Psoas muscle (tissue), 7 donors: ENCODE measurements at regions not wholly inside any gene's neighbourhood (a gene's known extent, or its start where the extent isn't known, plus 50 kb on each side); places are given as distances from the start of the nearest gene placed in this dataset.

Source experiments
- ATAC-seq, 4 donors: fragments of 200-7000 bp; cut with Tn5 transposase; one replicate each; pipeline ENCODE4 v1.9.1; 2020; ENCODE audit warnings: moderate library complexity in 3 of 4, mild to moderate bottlenecking in 2 of 4
- DNase-seq, 2 donors: peaks; one replicate each; pipeline ENCODE4 v3.0.0-alpha.2; 2020
- H3K27ac ChIP-seq: fragments of 200-600 bp; one replicate; pipeline ENCODE4 v1.8.0; 2022
- H3K27me3 ChIP-seq, 3 donors: fragments of 200-600 bp in 1 of 3; one replicate each; pipeline versions ENCODE4 v1.6.1 to v1.8.0; 2013 to 2022; ENCODE audit warnings: low read length in 2 of 3, mild to moderate bottlenecking in 2 of 3, moderate library complexity in 1 of 3; ENCODE audit not compliant: insufficient read depth in 3 of 3
- H3K36me3 ChIP-seq, 2 donors: fragments of 200-600 bp in 1 of 2; one replicate each; pipeline versions ENCODE4 v1.6.1 to v1.8.0; 2013 to 2022; ENCODE audit warnings: low read depth in 1 of 2, mild to moderate bottlenecking in 1 of 2, moderate library complexity in 1 of 2; ENCODE audit not compliant: insufficient read depth in 1 of 2
- H3K4me1 ChIP-seq: fragments of 200-600 bp; one replicate; pipeline ENCODE4 v1.8.0; 2022
- H3K4me3 ChIP-seq: fragments of 200-600 bp; one replicate; pipeline ENCODE4 v1.8.0; 2022; ENCODE audit warnings: mild to moderate bottlenecking
- H3K9me3 ChIP-seq: fragments of 200-600 bp; one replicate; pipeline ENCODE4 v1.8.0; 2022
- CTCF ChIP-seq: fragments of 200-600 bp; IDR thresholded peaks from one replicate; pipeline ENCODE4 v1.8.0; 2022; ENCODE audit warnings: antibody characterized with exemption
- WGBS, 3 donors: extraction: QIAGEN DNeasy Blood & Tissue Kit; methylation state at CpG; one replicate each; pipeline versions ENCODE4 v1.1.6 to v1.1.7; 2013; 5-methylcytosine and 5-hydroxymethylcytosine counted together
- intact Hi-C, 2 donors: fragments of 100-400 bp; cut with DNase I; formaldehyde crosslinking; loops; one replicate each; pipeline versions ENCODE4 v1.11.0 to v1.14.2; 2022
- donor health status: healthy with polysubstance abuse.
- donor health status: DM: no; HTN: no; CAD: no; lungs with moderate emphysema.
- donor health status: Bipolar disorder and iron deficiency.
- donor health status: healthy.
- donor health status: DM: yes; HTN: yes; CAD: no.
- donor health status: DM: no; HTN: no; CAD: no.
- donor health status: DM: yes; HTN: yes; CAD: no.

DNA sequence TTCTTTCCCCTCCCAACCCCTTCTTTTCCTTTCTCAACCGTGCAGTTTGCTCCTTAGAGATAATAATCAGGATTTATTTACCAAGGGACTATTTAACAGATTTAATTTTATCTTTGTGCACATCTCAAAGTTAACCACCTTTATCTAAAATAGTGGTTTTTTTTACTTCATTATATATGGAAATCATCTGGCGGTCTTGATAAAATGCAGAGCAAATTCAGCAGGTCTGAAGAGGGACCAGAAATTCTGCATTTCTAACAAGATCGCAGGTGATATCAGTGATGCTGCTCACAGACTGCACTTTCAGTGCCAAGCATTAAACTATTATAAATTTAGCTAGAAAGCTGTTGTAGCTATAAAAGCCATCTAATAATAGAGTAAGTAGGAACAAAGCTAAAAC, 83.4 kb upstream of the NEGR1 start:
- DNase-seq (no peak), ATAC-seq (no peak)
- Histone ChIP-seq H3K9me3 (no peaks in the 10 kb centered on the region), H3K36me3 (no peaks in the 10 kb centered on the region), H3K4me1 (no peaks in the 10 kb centered on the region), H3K27me3 (no peaks in the 10 kb centered on the region), H3K4me3 (no peak overlapping the region), H3K27ac (no peak overlapping the region)
- 84 to 87% (median 85%) methylated on average over 3 of the region's 3 CpGs for WGBS, 3 donors
- TF ChIP-seq CTCF, result no peak
- intact Hi-C loops, result no loop called here

DNA sequence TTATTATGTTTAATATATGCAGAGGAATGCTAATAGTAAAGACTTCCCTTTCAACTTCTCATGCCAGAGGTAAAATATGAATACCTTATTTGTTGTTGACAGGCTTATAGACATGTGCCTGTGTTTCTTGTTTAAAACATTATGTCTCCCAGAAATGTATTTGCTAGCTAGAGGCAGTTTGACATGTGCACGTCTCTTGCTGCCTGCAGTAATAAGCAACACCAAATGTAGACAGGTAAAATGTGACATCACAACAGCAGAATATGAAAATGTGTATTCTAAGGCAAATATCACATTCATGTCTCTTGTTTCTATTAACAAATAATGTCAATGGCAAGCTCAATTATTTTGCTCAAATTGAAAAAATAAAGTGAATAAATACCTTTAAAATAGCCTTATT, 80.2 kb upstream of the NEGR1 start:
- Histone ChIP-seq H3K4me3 (no peak overlapping the region), H3K27ac (no peak overlapping the region), H3K9me3 (no peaks in the 10 kb centered on the region), H3K27me3 (no peaks in the 10 kb centered on the region), H3K4me1 (no peaks in the 10 kb centered on the region), H3K36me3 (no peaks in the 10 kb centered on the region)
- WGBS, 3 donors, result 65 to 85% (median 69%) methylated on average over 1 of the region's 1 CpG
- DNase-seq, result no peak
- TF ChIP-seq CTCF, result no peak
- intact Hi-C loops, result no loop called here
- no peak for ATAC-seq

DNA sequence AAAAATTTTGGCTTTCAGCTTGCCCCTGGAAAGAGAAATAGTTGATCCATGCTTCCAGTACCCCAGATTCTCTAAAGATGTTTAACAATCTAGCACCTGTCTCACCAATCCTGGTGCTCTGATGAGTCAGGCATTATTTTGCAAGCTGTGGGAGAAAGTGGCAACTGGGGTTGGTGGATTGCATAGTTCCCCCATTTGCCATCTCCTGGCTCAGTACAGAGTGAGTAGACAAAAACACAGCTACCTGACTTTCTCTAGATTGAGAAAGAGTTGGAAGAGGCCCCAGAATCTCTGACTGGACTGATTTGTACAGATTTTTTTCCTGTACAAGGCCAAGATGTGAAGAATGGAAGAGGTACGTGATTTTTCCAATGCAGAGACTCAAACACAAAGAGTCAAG, 75.1 kb upstream of the NEGR1 start:
- ATAC-seq (peak in 1 of 4 donors; percentile 41), DNase-seq (no peak)
- intact Hi-C loops, result no loop called here

DNA sequence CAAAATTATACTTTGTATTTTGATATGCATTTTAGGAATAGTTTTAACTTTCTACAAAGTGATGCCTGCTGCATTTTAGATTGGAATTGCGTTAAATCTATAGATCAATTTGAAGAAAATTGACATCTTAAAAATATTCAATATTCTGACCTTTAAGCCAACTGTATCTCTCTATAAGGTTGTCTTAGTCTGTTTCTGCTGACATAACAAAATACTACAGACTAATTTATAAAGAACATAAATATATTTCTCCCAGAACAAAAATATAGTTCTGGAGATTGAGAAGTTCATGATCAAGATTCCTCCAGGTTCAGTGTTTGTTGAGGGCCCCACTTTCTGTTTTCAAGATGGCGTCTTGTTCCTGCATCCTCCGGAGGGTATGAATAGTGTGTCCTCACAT, 73.6 kb upstream of the NEGR1 start:
- no peak for TF ChIP-seq CTCF
- 89 to 92% (median 90%) methylated on average over 3 of the region's 3 CpGs for WGBS, 3 donors
- H3K27ac ChIP-seq, result no peak overlapping the region
- no peak for DNase-seq
- ATAC-seq, result no peak
- intact Hi-C loops, result no loop called here
- no peak overlapping the region for H3K4me3 ChIP-seq
- no peaks in the 10 kb centered on the region for H3K4me1 ChIP-seq
- no peaks in the 10 kb centered on the region for H3K36me3 ChIP-seq
- H3K27me3 ChIP-seq, result no peaks in the 10 kb centered on the region
- H3K9me3 ChIP-seq, result no peaks in the 10 kb centered on the region

More for the DNA sequence above, 75.1 kb upstream of the NEGR1 start:
- H3K36me3 ChIP-seq, result no peaks in the 10 kb centered on the region
- no peak overlapping the region for H3K27ac ChIP-seq
- H3K9me3 ChIP-seq, result no peaks in the 10 kb centered on the region
- no peak overlapping the region for H3K4me3 ChIP-seq
- WGBS, 3 donors, result 81 to 93% (median 82%) methylated on average over 1 of the region's 1 CpG
- no peaks in the 10 kb centered on the region for H3K4me1 ChIP-seq
- TF ChIP-seq CTCF, result no peak
- no peaks in the 10 kb centered on the region for H3K27me3 ChIP-seq

DNA sequence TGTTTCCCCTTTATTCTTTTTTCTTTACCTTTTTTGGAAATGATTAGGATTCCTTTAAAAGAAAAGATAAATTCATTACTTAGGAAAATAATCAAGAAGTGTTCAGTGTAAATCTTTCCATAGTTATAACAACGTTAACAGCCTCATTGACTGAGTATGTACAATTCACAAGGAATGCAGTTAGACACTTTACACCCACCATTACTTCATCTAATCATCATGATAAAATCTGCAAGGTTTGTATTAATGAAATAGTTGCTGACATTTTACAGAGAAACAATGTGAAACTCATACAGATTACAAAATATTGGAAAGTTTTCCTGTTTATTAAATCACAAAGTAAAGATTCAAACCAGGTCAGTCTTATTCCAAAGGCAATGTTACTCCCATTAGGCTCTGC, 59.3 kb upstream of the NEGR1 start:
- H3K4me1 ChIP-seq, result no peaks in the 10 kb centered on the region
- H3K27ac ChIP-seq, result no peak overlapping the region
- WGBS, 3 donors, result 54 to 71% methylated on average over 1 of the region's 1 CpG; no CpG with 5 or more reads in 1 of the 3 donors
- H3K9me3 ChIP-seq, result no peaks in the 10 kb centered on the region
- TF ChIP-seq CTCF, result no peak
- no peaks in the 10 kb centered on the region for H3K27me3 ChIP-seq
- no peak for ATAC-seq
- no peaks in the 10 kb centered on the region for H3K36me3 ChIP-seq
- no peak overlapping the region for H3K4me3 ChIP-seq
- no peak for DNase-seq
- intact Hi-C loops, result no loop called here
